ENCODE measurements at regions not wholly inside any gene's neighbourhood (a gene's known extent, or its start where the extent isn't known, plus 50 kb on each side); places are given as distances from the start of the nearest gene placed in this dataset.

- Histone ChIP-seq H3K27me3 (no peaks in the 10 kb centered on the region), H3K4me3 (no peak overlapping the region), H3K36me3 (no peaks in the 10 kb centered on the region), H3K4me1 (no peaks in the 10 kb centered on the region), H3K9me3 (no peaks in the 10 kb centered on the region), H3K27ac (no peak overlapping the region)
- TF ChIP-seq, protein P1, sequence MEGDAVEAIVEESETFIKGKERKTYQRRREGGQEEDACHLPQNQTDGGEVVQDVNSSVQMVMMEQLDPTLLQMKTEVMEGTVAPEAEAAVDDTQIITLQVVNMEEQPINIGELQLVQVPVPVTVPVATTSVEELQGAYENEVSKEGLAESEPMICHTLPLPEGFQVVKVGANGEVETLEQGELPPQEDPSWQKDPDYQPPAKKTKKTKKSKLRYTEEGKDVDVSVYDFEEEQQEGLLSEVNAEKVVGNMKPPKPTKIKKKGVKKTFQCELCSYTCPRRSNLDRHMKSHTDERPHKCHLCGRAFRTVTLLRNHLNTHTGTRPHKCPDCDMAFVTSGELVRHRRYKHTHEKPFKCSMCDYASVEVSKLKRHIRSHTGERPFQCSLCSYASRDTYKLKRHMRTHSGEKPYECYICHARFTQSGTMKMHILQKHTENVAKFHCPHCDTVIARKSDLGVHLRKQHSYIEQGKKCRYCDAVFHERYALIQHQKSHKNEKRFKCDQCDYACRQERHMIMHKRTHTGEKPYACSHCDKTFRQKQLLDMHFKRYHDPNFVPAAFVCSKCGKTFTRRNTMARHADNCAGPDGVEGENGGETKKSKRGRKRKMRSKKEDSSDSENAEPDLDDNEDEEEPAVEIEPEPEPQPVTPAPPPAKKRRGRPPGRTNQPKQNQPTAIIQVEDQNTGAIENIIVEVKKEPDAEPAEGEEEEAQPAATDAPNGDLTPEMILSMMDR (IDR thresholded peaks at IDR 0.05) = no peak
- no peak for DNase-seq (ENCODE audit: low spot score in 2 of 2)
- intact Hi-C loops (cut with DNase I) = no loop called here
These were observed 229.4 kb upstream of the MYT1L start for GRCh38 chr2:2560374-2561015.

- no peak for DNase-seq (ENCODE audit: low spot score in 2 of 2)
- Histone ChIP-seq H3K4me1 (no peaks in the 10 kb centered on the region), H3K9me3 (no peaks in the 10 kb centered on the region), H3K27ac (no peak overlapping the region), H3K36me3 (no peaks in the 10 kb centered on the region), H3K27me3 (no peaks in the 10 kb centered on the region), H3K4me3 (no peak overlapping the region)
- TF ChIP-seq, protein P1 (IDR thresholded peaks at IDR 0.05) = no peak
- intact Hi-C loops (cut with DNase I) = no loop called here
These were observed 227.4 kb upstream of the MYT1L start for GRCh38 chr2:2558476-2558875.

DNA sequence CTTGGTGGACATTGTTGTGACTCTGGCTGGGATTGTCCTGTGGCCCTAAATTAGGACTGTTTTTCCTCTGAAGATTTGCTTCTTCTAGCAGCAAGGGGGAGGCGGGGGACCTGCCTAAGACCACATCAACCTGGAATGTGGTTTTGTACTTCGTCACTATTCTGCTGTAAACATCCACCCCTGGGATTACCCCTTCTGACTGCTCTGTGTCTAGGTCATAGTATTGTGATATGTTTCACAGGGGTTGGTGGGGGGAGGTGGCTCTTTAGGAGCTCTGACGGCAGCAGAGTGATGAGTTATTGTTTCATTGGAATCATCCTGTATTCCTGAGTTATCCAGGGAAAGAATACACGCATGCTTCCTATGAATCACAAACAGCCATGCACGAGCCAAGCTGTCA is 226.4 kb upstream of the MYT1L start:
- H3K27ac ChIP-seq = no peak overlapping the region
- H3K4me3 ChIP-seq = no peak overlapping the region
- TF ChIP-seq, protein P1 (IDR thresholded peaks at IDR 0.05) = no peak
- H3K9me3 ChIP-seq = peaks cover 2 to 8% of the 10 kb centered on the region in 2 donors
- H3K27me3 ChIP-seq = no peaks in the 10 kb centered on the region
- intact Hi-C loops (cut with DNase I) = no loop called here
- no peaks in the 10 kb centered on the region for H3K4me1 ChIP-seq
- no peaks in the 10 kb centered on the region for H3K36me3 ChIP-seq
- no peak for DNase-seq (ENCODE audit: low spot score in 2 of 2)

DNA sequence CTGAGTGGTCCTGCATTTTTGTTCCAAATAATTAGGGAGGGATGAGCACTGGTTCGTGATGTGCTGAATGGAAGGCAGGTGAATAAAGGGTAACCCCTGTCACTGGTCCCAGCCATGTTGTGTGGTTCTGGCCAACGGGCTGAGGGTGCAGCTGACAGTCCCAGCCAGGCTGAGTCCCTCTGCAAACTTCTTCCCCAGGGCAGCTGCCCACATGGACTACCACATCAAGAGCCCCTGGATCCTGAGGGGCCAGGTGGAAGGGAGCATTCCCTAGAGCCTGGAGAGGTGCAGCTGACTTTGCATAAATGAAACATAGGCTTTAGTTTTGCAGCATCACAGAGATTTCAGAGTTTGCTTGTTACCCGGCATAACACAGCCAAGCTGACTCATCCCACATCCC is 219.8 kb upstream of the MYT1L start:
- H3K4me3 ChIP-seq = no peak overlapping the region
- no peak for DNase-seq (ENCODE audit: low spot score in 2 of 2)
- peaks cover 6 to 8% of the 10 kb centered on the region in 2 donors for H3K9me3 ChIP-seq
- H3K4me1 ChIP-seq = no peaks in the 10 kb centered on the region
- TF ChIP-seq, protein P1 (IDR thresholded peaks at IDR 0.05) = no peak
- H3K36me3 ChIP-seq = no peaks in the 10 kb centered on the region
- no peaks in the 10 kb centered on the region for H3K27me3 ChIP-seq
- intact Hi-C loops (cut with DNase I) = no loop called here
- no peak overlapping the region for H3K27ac ChIP-seq

DNA sequence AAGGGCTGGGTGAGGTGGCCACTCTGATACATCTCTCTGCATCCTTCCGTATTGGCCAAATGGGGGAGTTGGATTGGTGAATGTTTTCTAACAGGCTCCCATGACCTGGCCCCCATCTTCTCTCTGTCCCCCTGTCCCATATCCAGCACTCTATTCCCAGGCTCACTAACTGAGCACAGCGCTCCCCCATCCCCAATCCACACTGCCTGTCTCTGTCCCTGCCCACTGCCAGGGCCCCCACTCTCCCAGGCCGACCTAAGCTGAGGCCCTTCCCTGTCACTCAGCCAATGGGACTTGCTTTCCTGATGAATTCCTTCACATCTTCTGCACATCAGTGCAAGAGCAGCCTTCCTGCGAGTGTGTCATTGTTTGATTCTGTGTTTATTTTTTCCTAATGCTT is 216.8 kb upstream of the MYT1L start:
- Histone ChIP-seq H3K4me1 (no peaks in the 10 kb centered on the region), H3K4me3 (no peak overlapping the region), H3K36me3 (no peaks in the 10 kb centered on the region), H3K27ac (no peak overlapping the region), H3K9me3 (peaks cover 3 to 6% of the 10 kb centered on the region in 2 donors), H3K27me3 (no peaks in the 10 kb centered on the region)
- TF ChIP-seq, protein P1 (IDR thresholded peaks at IDR 0.05) = no peak
- intact Hi-C loops (cut with DNase I) = no loop called here
- no peak for DNase-seq (ENCODE audit: low spot score in 2 of 2)

DNA sequence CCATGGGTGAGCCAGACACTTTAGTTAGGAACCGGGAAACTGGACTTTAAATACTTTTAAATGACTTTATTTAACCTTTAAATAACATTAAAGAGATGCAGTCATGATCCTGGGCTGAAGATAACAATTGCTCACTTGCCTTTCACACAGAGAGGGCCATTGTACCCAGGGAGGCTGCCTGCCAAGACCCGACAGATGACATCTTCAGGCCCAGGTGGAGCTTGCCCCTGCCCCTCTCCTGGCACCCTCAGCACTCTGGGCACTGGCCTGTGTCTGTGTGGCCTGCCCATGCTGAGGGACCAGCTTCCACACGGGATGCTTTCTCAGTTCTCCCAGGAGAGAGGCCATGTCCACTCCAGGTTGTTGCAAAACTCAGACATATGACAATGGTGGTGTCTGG is 216.4 kb upstream of the MYT1L start:
- Histone ChIP-seq H3K4me1 (no peaks in the 10 kb centered on the region), H3K36me3 (no peaks in the 10 kb centered on the region), H3K27ac (no peak overlapping the region), H3K4me3 (no peak overlapping the region), H3K9me3 (peaks cover 0 to 4% of the 10 kb centered on the region in 2 donors), H3K27me3 (no peaks in the 10 kb centered on the region)
- TF ChIP-seq, protein P1 (IDR thresholded peaks at IDR 0.05) = no peak
- no peak for DNase-seq (ENCODE audit: low spot score in 2 of 2)
- intact Hi-C loops (cut with DNase I) = no loop called here
